Left lobe of liver (tissue), 2 donors: ENCODE measurements at regions not wholly inside any gene's neighbourhood (a gene's known extent, or its start where the extent isn't known, plus 50 kb on each side); places are given as distances from the start of the nearest gene placed in this dataset.

Source experiments
- ATAC-seq: fragments of 200-7000 bp; cut with Tn5 transposase; one replicate; pipeline ENCODE4 v1.9.1; 2020; ENCODE audit warnings: mild to moderate bottlenecking, moderate library complexity
- DNase-seq: peaks from one replicate; pipeline ENCODE4 v3.0.0-alpha.2; 2020; ENCODE audit warnings: low spot score
- donor health status: DM: no; HTN: no; CAD: no; lungs with moderate emphysema.
- donor health status: DM: no; HTN: yes; CAD: no.

DNA sequence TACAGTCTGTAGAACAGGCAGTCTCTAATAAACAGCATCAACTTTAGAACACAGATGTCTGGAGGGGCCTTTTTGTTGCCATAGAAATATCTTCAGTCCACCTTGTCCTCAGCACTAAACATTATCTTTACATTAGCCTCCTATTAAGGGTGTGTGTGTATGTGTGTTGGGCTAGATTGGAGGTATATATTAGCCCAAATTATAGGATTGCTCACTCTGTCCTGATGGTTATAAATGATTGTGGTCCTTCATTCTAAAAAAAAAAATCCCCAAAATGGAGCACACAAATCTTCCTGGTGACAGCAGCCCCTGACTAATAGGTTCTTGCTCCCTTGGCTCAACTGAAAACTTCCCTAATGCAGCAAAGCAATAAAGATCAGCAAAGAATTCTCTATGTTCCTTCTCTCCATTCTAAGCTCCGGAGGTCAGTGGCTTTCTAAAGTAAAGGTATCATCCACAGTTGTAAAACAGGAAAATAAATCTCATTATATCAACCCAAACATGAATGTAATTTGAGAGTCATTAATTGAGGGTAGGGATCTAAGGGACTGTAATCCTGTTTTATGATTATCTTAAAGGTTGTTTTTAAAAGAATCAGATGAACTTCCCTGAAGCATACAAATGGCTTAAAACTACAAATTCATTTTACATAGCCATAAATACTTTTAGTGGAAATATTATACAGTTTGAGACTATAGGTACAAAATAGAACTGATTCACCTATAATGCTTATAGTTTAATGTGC lies 232.7 kb downstream of the KLF12 start:
- ATAC-seq (no peak), DNase-seq (no peak)

DNA sequence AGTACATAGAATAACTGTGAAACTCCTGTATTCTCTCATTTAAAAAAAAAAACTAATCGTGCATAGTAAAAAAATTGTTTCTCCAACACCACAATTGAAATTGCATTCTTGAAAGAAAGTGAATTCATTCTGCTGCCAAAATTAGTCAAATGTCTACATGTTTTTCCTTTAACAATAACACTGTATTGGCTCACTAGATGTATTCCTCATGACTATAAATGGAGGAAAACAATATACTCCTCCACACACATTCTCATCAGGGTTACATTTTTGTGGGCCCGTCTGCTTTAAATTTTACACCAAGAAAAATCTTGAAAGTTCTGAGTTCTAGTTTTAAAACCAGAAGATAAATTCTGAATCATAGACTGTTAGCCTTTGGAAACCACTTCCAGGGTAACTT lies 233.6 kb downstream of the KLF12 start:
- DNase-seq (no peak), ATAC-seq (no peak)

DNA sequence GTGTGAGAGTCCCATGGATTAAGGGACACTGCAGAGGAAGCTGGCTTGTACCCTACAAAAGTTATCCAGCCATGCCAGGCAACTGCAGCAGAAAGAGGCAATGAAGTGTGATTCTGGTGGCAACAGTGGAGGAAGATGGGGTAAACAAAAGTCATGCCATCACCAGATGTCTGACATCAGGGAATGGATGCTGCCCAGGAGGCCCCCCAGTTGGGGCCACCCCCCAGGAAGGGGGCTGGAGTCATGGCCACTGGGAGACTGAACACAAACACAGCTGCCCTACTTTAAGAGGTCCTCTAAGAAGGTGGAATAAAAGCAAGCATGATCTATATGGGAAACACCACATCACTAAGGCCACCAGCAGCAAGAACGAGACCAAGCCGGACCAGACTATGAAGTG lies 235.3 kb downstream of the KLF12 start:
- DNase-seq (no peak), ATAC-seq (no peak)

DNA sequence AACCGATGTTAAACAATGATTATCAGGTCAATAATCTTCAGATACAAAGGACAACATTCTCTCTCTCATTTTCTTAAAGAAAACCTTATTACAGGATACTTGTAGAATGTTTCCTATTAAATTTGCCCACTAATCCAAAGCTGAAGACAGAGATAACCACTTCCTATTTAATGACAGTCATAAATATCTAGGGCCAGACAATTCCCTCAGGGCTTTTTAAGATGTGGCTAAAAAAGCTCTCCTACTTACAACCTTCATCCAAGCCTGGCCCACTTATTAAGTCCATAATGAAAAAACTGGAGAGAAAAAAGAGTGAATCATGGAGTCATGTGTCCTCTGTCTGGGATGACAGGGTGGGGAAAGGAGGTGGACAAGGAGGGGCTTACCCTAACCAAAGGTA lies 235.9 kb downstream of the KLF12 start:
- DNase-seq (no peak), ATAC-seq (no peak)

DNA sequence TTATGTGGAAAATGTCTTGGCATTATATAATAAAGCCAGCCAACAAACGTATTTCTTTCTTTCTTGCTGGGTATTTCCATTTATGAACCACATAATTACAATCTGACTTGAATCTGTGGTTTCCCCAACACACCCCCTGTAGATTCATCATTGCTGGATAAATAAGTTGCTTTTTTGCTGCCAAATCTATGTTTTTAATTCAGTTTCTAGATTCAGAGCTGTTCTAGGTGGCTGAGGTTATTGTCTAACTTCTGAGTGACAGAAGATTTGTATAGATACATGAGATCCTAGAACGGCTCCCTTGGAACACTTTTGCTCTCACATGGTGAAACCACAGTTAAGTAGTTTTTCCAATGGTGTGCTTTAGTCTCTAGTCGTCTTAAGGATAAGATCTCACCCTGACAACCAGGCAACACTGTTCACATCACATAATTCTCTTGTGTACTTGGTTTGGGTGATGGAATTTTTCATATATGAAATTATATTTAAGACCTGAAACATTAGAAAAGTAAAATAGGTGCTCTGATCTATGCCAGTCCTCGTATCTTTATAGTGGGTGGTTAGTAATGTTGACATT lies 239.1 kb downstream of the KLF12 start:
- DNase-seq, result no peak
- no peak for ATAC-seq

DNA sequence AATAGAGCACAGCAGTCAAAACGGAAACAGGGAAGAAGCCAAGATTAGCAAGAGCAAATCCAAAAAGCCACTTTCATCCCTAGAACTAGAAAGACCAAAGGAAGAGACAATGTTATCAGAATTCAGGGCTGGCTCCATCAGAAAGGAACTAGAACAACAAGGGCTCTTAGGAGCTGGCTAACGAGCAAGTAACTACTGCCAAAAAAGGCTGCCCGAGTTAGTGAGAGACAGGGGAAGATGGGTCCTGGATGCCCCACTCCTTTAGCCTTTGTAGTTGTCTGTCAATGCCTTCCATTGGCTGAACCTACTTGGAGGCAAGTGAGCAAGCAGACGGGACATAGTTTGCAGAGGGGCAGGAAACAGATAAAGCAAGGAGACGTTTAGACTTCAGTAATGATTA lies 240.4 kb downstream of the KLF12 start:
- ATAC-seq, result no peak
- no peak for DNase-seq

DNA sequence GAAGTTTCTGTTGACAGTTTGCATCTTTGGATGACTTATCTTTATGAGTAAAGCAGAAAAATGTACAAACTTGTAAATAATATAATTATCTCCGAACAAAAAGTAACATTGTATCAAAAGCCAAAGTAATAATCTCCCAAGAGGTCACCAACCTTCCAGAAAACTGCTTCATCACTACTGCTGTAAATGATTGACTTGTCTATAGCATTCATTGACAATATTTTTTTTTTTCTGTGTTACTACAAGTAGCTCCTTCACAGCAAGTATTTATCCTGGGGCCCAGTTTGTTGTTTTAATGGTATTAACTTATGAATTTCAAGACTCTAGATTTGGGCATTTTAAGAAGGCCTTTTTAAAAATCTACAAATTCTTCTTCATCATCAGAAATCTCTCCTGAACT lies 242.4 kb downstream of the KLF12 start:
- ATAC-seq (peak; percentile 63), DNase-seq (no peak)

DNA sequence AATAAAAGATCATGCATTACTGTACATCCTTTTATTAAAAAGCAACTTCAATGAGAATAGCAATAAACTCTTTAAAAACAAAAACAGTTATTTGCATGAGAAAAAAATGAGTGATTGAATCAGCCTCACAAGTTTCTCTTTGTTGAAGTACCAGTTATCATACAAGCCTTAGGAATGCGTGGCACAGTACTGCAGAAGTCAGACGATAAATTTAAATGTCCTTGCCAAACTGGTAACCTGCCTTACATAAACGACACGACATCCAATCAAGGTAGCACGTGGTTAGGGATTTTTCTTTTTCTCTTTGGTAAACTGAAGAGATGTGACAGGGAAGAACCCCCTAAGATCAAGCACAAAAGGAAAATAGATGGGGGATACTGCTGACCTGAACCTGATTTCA lies 251.0 kb downstream of the KLF12 start:
- ATAC-seq (no peak), DNase-seq (no peak)

DNA sequence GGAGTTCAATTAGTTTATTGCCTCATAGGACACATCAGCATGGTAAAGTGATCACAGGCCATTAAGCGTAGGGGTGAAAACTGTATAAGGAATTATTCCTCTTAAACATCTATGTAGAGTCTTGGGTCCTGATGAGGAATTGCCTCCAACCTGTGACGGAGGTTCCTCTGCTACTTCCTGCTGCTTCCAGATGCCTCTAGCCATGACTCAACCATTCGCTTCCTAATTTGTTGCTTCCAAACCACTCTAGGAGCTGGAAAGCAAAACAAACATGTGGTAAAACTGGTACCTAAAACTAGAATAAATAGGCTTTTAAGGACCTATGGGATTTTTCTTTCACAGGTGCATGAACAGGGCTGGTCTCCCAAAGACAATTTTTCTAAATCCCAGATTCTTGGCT lies 253.8 kb downstream of the KLF12 start:
- DNase-seq (no peak), ATAC-seq (no peak)

DNA sequence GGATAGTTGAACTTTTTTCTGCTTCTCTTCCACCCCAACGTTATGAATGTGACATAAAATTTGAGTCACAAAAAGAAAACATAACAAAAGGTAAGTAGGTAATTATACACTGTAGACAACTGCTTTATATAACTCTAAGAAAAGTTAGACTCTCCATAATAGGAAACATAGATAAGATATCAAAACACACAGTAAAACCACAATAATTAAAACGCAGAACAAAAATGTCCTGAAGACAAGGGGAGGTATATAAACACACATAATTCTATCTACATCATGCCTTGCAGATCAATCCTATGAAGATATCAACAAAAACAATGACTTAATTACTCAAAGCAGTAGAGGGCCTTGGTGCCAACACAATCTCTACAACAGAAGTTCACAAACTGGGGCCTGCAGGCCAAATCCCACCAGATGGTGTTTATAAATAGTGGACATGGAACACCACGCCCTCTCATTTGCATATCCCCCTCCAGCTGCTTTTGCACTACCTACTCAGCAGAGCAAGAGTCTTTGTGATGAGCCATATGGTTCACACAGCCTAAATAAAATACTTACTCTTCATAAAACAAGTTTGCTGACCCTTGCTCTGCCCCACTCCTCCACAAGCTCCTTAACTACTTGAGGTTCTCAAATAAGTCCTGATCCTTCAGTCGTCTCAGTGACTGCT lies 254.7 kb downstream of the KLF12 start:
- no peak for ATAC-seq
- no peak for DNase-seq

DNA sequence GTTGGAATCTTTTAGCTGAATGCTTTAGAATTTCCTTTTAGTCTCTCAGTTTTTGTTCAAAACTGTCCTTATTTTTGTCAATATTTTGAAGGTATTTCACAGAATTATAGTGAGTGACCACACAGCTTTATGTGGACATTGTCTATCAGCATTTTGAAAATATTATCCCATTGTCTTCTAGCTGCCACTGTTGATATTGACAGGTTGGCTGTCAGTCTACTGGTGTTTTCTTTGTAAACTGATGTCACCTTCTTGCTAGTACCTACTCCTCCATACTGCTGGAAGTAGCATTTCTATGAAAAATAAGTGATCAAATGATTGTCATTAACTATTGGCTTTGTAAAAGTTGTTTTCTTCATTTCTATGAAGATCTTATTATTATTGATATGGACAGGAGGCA lies 256.8 kb downstream of the KLF12 start:
- ATAC-seq, result no peak
- DNase-seq, result no peak

DNA sequence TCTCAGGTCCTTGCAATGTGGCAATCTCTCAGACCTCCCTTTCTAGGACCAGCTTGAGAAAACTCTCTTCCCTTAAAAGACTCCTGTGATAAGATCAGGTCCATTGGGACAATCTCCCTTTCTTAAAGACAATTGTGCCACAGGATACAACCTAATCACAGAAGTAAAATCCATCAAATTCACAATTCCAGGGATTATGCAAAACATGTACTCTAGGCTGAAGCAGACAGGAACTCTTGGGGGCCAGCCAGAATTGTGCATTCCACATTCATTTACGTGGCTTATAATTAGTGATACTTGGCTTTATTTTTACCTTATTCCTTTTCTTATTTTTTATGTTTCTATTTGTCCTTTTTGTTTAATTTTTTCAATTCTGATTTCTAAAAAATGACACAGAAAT lies 257.9 kb downstream of the KLF12 start:
- ATAC-seq, result no peak
- DNase-seq, result no peak

DNA sequence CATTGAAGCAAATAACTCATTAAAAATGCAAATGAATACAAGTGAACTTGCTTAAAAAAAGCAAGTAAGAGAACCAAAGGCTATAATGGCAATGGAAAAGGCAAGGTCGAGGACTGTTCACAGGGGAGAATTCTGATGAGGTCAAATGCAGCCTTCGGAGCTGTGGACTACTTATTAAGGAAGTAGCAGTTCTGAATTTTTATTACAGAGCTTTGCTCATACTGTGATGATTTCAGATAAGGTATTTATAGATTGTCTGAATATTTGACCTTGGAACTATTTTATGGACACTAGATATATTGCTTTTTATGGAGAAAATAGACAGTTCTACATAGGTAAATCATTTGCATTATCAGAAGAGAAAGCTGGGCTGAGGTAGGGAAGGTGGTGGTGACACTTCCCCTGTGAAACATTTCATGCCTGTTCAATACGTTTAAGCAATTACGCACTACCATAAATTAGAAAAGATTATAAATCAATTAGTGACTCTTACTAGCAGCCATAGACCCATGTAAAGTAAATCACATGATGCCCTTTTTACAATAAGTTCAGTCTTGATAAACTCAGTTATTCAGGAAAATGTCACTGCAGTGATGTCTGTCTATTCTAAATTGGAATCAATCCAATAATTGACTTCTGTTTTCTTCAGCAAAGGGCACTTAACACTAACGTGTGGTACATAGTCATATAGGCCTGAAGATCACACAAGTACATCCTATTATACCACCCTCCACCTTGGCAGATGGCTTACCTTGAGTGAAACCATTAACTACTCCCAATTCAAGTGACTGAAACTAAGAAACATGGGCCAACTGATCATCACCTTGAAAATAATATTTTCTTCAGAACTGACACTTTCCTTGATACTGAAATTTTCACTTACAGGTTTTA lies 260.0 kb downstream of the KLF12 start:
- no peak for DNase-seq
- no peak for ATAC-seq

DNA sequence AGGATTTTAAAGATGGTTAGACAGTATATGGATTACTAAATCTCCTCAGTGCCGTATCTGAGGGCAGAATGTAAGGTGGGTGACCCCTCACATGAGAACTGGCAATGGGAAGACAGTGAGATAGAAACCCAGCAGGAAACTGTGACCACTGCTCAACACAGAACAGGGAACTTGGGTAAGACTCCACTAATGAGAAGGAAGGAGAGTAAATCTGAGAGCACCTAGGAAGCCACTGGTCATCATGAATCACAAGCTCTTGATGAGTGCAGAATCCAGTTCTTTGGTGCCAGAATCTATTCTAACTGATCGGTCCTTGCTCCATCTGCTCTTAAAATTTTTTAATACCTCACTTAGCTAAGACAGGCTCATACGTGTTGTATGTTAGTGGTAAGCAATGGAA lies 261.8 kb downstream of the KLF12 start:
- no peak for DNase-seq
- ATAC-seq, result no peak

DNA sequence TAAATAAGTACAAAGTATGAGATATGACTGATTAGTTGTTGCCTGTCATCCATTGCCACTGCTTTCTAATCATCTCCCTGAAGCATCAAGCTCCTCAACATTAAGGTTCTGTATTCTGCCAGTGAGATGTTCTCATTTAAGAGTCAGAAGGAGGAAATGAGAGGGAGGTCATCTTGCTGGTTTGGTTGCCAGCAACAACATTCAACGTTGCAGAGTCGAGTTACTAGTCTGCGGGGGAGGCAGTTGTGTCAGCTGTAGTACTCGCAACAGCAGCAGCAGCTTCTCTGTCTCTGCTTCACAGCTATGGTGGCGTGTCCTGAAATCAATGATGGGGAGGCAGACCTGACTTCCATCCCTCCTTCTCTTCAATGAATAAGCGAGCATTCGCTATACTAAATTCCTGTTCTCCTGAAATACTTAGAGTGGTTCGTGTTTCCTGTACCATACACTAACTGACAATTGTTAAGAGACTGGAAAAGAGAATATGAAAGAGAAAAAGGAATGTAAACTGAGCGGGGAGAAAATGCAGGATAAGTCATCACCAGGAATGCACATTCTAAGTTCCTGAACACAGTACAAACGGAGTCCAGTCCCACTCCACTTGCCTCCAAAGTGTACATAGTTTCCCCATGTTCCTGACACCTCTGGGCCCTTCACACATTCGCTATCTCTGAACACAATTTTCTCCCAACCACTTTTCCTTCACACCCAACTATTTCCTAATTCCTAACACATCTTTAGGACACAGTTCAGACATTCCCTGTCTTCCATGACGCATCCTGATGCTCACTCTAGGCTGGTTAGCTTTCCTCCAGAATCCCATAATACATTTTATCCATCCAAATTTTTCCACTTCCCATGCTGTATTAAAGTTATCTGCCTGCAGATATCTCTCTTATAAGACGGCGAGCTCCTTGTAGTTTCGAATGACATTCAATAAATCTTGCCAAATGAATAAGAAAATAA lies 263.0 kb downstream of the KLF12 start:
- ATAC-seq (no peak), DNase-seq (no peak)

DNA sequence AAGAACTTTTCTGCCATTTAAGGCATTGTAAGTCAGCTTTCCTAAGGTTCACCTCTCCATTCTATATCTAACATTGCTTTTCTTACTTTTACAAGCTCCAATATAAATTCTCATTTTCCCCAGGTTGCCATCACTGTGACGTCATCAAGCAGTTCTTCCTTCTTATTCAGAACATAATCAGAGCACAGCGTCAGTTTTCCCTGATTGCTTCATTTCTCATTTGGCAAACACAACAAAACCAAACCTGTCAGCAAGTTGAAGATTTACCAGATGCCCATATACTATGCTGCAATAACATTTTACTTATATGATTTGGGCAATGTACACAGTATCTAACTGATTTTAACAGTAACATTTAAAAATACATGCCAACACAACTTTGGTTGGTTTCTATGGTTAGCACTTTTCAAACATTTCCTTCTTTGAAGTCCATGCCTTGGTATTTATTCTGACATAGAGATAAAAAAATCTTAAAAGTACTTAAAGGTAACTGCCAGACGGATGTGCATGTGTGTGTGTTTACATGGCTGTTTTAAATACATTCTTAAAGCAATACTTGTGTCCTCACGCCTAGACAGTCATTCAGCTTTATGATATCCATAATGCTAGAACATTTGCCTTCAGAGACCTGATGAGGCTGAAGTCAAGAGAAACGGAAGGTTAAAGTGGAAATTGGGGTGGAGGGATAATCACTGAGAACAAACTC lies 264.0 kb downstream of the KLF12 start:
- DNase-seq (no peak), ATAC-seq (no peak)

DNA sequence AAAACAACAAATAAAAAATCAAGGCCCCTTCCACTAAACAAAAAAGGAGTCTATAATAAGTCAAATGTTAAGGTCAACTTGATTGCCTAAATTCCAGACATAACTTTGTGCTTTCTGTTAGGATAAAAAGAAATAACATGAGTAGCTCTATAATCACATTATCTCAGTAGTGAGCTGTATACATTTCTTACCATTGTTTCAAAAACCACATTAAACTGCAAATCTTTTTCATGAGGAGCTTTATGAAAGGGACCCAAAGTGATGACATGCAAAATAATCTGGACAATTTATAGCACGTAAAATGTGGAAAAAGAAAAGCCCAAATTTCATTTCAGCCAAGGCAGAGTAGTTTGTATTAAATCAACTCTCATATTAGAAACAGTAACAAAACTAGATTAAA lies 269.2 kb downstream of the KLF12 start:
- DNase-seq (no peak), ATAC-seq (no peak)

DNA sequence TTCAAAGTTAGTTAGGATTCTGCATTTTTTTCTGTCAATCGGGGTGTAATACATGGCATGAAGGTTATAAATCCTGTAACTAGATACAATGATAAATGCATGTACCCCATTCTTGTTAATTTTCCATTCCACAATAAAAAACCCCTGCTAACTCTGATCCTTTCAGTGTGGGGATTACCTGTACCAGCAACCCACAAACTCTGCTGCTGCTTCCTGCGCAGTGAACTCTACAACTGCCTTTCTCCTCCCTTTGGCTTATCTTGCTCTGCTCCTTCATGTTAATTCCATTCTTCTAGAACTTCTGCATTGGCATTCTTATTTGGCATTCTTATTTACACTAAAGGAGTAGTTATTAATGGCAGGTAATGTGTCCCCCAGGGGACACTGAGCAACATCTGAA lies 273.1 kb downstream of the KLF12 start:
- no peak for DNase-seq
- no peak for ATAC-seq

DNA sequence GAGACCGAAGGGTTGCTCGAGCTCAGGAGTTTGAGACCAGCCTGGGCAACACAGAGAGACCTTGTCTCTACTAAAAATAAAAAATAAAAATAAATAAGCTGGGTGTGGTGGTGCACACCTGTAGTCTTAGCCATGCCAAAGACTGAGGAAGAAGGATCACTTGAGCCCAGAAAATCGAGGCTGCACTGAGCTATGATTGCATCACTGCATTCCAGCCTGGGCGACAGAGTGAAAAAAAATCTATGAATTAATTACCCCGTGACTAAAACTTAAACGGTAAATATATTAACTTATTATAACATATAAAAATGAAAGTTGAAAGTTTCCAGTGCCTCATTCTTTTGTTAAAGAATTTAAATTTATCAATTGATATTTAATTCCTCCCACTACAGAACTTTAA lies 273.7 kb downstream of the KLF12 start:
- no peak for ATAC-seq
- DNase-seq, result no peak

DNA sequence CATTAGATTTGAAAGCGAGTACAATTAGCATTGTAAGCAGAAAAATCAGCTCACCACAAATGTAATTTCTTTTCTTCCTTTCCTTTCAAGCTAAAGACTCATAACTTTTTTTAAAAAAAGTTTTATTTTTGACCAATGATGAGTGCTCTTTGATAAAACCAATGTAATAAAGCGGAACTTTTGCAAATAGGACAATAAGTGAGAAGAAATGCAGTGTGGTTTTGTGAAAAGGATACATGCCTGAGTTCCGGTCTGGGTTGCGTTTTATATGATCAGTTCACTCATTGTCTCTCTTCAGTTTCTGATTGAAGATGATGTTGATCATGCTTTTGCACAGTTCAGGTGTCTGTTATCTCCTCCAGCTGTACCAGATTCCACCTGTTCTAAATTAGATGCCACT lies 274.4 kb downstream of the KLF12 start:
- ATAC-seq (no peak), DNase-seq (no peak)
